ENCODE measurements at regions not wholly inside any gene's neighbourhood (a gene's known extent, or its start where the extent isn't known, plus 50 kb on each side); places are given as distances from the start of the nearest gene placed in this dataset.

DNA sequence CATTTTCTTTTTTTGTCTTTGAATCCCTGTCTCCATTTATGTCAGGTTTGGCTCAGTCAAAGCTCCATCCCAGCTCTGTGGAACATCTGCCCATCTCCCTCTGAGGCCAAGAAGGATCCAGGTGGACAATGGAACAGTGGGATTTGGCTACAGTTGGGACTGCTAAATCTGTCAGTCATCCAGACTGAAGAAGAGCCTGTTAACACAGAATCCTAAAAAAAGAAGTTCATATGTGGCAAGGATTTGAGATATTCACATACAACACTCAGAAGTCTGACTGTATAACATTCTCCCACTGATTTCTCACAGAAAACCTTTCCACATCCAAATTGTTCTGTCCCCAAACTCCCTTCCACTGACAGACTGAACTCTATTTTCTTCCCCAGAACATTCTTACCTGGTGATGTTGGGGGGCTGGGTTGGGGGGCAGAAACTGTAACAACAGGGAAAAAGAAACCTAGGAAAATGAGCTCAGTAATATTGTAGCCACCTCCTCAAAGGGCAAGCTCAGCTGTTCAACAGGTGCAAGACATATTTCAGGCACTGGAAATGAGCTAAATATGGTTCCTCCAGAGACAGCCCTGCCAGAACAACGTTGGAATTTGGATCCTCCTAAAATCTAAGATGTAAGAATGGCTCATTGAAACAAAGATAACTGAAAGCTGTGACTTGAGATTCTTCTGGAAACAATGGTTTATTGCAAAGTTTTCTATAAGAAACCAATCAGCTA, 301.5 kb upstream of the CDH5 start:
- Histone ChIP-seq H3K4me1 (ENCODE audit: control insufficient read depth, insufficient read depth, low read length) (no peaks in the 10 kb centered on the region), H3K9me3 (ENCODE audit: control insufficient read depth, low read length) (no peaks in the 10 kb centered on the region), H3K27me3 (ENCODE audit: control insufficient read depth, insufficient read depth, low read length, poor library complexity, severe bottlenecking) (no peaks in the 10 kb centered on the region), H3K9ac (ENCODE audit: extremely low read depth, low read length, poor library complexity, severe bottlenecking) (no peak overlapping the region), H3K27ac (ENCODE audit: low read depth, low read length) (no peak overlapping the region), H3K36me3 (ENCODE audit: control insufficient read depth, insufficient read depth, low read length) (no peaks in the 10 kb centered on the region), H3K4me3 (ENCODE audit: low read length) (no peak overlapping the region)
- 75 to 83% methylated on average over 1 of the region's 1 CpG for WGBS, 2 experiments (ENCODE audit: insufficient coverage in 1 of 2, insufficient read length in 1 of 2)
- Mint-ChIP-seq H3K4me3 (no peak overlapping the region), H3K4me1 (peaks cover 6% of the 10 kb centered on the region), H3K27ac (no peak overlapping the region), H3K27me3 (ENCODE audit: insufficient read depth) (peaks cover 2% of the 10 kb centered on the region), H3K9me3 (no peaks in the 10 kb centered on the region), H3K36me3 (ENCODE audit: low read depth) (no peaks in the 10 kb centered on the region)
- no peak for DNase-seq
- TF ChIP-seq, protein P1, sequence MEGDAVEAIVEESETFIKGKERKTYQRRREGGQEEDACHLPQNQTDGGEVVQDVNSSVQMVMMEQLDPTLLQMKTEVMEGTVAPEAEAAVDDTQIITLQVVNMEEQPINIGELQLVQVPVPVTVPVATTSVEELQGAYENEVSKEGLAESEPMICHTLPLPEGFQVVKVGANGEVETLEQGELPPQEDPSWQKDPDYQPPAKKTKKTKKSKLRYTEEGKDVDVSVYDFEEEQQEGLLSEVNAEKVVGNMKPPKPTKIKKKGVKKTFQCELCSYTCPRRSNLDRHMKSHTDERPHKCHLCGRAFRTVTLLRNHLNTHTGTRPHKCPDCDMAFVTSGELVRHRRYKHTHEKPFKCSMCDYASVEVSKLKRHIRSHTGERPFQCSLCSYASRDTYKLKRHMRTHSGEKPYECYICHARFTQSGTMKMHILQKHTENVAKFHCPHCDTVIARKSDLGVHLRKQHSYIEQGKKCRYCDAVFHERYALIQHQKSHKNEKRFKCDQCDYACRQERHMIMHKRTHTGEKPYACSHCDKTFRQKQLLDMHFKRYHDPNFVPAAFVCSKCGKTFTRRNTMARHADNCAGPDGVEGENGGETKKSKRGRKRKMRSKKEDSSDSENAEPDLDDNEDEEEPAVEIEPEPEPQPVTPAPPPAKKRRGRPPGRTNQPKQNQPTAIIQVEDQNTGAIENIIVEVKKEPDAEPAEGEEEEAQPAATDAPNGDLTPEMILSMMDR (conservative IDR thresholded peaks at IDR 0.05), result no peak

DNA sequence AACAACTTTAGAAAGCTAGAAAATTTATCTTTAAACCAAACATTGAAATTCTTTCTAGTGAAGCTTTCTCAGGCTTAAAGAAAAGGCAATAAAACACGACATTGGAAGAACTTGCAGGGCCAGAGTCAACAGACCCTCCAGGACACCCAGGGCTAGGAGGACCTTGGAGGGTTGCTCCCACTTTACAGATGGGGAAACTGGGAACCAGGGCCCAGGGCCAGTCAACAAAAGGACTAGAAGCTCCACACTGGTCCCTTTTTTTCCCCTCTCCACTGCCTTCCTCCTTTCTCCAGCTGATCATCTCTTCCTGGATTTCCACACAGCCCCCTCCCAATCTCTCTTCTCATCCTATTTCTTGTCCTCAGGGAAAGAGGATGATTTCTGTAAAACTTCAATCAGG, 307.7 kb upstream of the CDH5 start:
- no peaks in the 10 kb centered on the region for H3K9me3 ChIP-seq (ENCODE audit: control insufficient read depth, low read length)
- H3K4me3 ChIP-seq (ENCODE audit: low read length), result no peak overlapping the region
- 66 to 86% methylated on average over 1 of the region's 1 CpG for WGBS, 2 experiments (ENCODE audit: insufficient coverage in 1 of 2, insufficient read length in 1 of 2)
- Mint-ChIP-seq H3K9me3 (no peaks in the 10 kb centered on the region), H3K4me3 (no peak overlapping the region), H3K36me3 (ENCODE audit: low read depth) (no peaks in the 10 kb centered on the region), H3K4me1 (no peaks in the 10 kb centered on the region), H3K27ac (no peak overlapping the region), H3K27me3 (ENCODE audit: insufficient read depth) (peaks cover 2% of the 10 kb centered on the region)
- no peaks in the 10 kb centered on the region for H3K27me3 ChIP-seq (ENCODE audit: control insufficient read depth, insufficient read depth, low read length, poor library complexity, severe bottlenecking)
- TF ChIP-seq, protein P1 (conservative IDR thresholded peaks at IDR 0.05), result no peak
- H3K27ac ChIP-seq (ENCODE audit: low read depth, low read length), result no peak overlapping the region
- no peak overlapping the region for H3K9ac ChIP-seq (ENCODE audit: extremely low read depth, low read length, poor library complexity, severe bottlenecking)
- no peak for DNase-seq
- no peaks in the 10 kb centered on the region for H3K4me1 ChIP-seq (ENCODE audit: control insufficient read depth, insufficient read depth, low read length)
- H3K36me3 ChIP-seq (ENCODE audit: control insufficient read depth, insufficient read depth, low read length), result no peaks in the 10 kb centered on the region

DNA sequence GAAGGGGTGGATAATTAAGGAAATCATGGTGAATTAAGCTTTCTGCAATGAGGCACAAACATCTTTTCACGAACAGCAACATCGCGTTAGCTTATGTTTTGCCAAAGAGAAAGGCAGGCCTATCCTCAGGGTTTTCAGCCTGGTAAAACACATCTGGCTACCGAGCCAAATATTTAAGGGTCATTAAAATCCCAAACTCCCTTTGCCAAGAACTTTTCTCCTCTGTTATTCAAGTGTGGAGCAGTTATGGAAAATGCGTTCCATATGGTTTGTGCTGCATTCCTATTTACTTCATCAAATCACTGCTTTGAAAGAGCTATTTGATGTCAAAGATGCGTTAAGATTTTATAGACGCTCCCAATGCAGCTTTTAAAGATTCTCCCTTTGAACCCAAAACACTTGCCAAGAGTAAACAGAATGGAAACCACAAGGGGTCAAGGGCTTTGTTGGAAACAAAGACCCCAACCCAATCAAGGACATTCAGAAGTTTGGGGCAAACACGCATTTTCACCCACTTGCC, 308.3 kb upstream of the CDH5 start:
- Mint-ChIP-seq H3K36me3 (ENCODE audit: low read depth) (no peaks in the 10 kb centered on the region), H3K27me3 (ENCODE audit: insufficient read depth) (peaks cover 2% of the 10 kb centered on the region), H3K27ac (no peak overlapping the region), H3K4me3 (no peak overlapping the region), H3K9me3 (no peaks in the 10 kb centered on the region), H3K4me1 (no peaks in the 10 kb centered on the region)
- no peak overlapping the region for H3K9ac ChIP-seq (ENCODE audit: extremely low read depth, low read length, poor library complexity, severe bottlenecking)
- no peak overlapping the region for H3K4me3 ChIP-seq (ENCODE audit: low read length)
- WGBS, 2 experiments (ENCODE audit: insufficient coverage in 1 of 2, insufficient read length in 1 of 2), result 92 to 95% methylated on average over 3 to 7 of the region's 8 CpGs
- TF ChIP-seq, protein P1 (conservative IDR thresholded peaks at IDR 0.05), result no peak
- H3K27me3 ChIP-seq (ENCODE audit: control insufficient read depth, insufficient read depth, low read length, poor library complexity, severe bottlenecking), result no peaks in the 10 kb centered on the region
- H3K9me3 ChIP-seq (ENCODE audit: control insufficient read depth, low read length), result no peaks in the 10 kb centered on the region
- H3K36me3 ChIP-seq (ENCODE audit: control insufficient read depth, insufficient read depth, low read length), result no peaks in the 10 kb centered on the region
- no peak overlapping the region for H3K27ac ChIP-seq (ENCODE audit: low read depth, low read length)
- DNase-seq, result no peak
- H3K4me1 ChIP-seq (ENCODE audit: control insufficient read depth, insufficient read depth, low read length), result no peaks in the 10 kb centered on the region

Data from endodermal cell (in vitro differentiated cells).